Smooth muscle cell (in vitro differentiated cells): ENCODE measurements at regions not wholly inside any gene's neighbourhood (a gene's known extent, or its start where the extent isn't known, plus 50 kb on each side); places are given as distances from the start of the nearest gene placed in this dataset.

Experiments used
- DNase-seq: peaks from one replicate; lab custom pipeline; 2025; ENCODE audit not compliant: unreplicated experiment; lab: John Stamatoyannopoulos, UW
- H2AFZ ChIP-seq: fragments of 200-600 bp; sonication (generic); 2 replicates; pipeline ENCODE4 v1.6.0; 2016; ENCODE audit warnings: antibody characterized with exemption, low read depth, mild to moderate bottlenecking
- H3F3A ChIP-seq: fragments of 200-600 bp; sonication (generic); 2 replicates; pipeline ENCODE4 v1.6.0; 2017; ENCODE audit warnings: antibody characterized with exemption, low read depth
- H3K27ac ChIP-seq: fragments of 200-600 bp; sonication (generic); 2 replicates; pipeline ENCODE4 v1.5.1; 2016; ENCODE audit warnings: low read depth, mild to moderate bottlenecking
- H3K27me3 ChIP-seq: fragments of 200-600 bp; sonication (generic); 2 replicates; pipeline ENCODE4 v1.6.1; 2016; ENCODE audit warnings: low read depth, mild to moderate bottlenecking
- H3K36me3 ChIP-seq: fragments of 200-600 bp; sonication (generic); 2 replicates; pipeline ENCODE4 v1.5.1; 2016; ENCODE audit warnings: low read depth
- H3K4me1 ChIP-seq: fragments of 200-600 bp; sonication (generic); 2 replicates; pipeline ENCODE4 v1.5.1; 2016; ENCODE audit warnings: low read depth
- H3K4me2 ChIP-seq: fragments of 200-600 bp; sonication (generic); 2 replicates; pipeline ENCODE4 v1.6.0; 2016; ENCODE audit warnings: mild to moderate bottlenecking
- H3K4me3 ChIP-seq: fragments of 200-600 bp; sonication (generic); 2 replicates; pipeline ENCODE4 v1.5.1; 2016; ENCODE audit warnings: mild to moderate bottlenecking
- H3K79me2 ChIP-seq: fragments of 200-600 bp; sonication (generic); 2 replicates; pipeline ENCODE4 v1.6.0; 2016; ENCODE audit warnings: low read depth, mild to moderate bottlenecking
- H3K9ac ChIP-seq: fragments of 200-600 bp; sonication (generic); 2 replicates; pipeline ENCODE4 v1.6.0; 2016; ENCODE audit warnings: low read depth
- H3K9me3 ChIP-seq: fragments of 200-600 bp; sonication (generic); replicated peaks from 2 replicates; pipeline ENCODE4 v1.5.1; 2016; ENCODE audit warnings: low read depth
- H4K20me1 ChIP-seq: fragments of 200-600 bp; sonication (generic); 2 replicates; pipeline ENCODE4 v1.6.0; 2016; ENCODE audit warnings: low read depth
- CTCF ChIP-seq: fragments of 200-600 bp; sonication (generic); IDR thresholded peaks from 2 replicates; pipeline ENCODE4 v1.5.1; 2017; ENCODE audit warnings: borderline replicate concordance, mild to moderate bottlenecking, antibody characterized with exemption; ENCODE audit not compliant: insufficient read depth, poor library complexity, severe bottlenecking
- WGBS: methylation state at CpG from one replicate; pipeline ENCODE4 v1.1.7; 2016; ENCODE audit warnings: low lambda C conversion rate; 5-methylcytosine and 5-hydroxymethylcytosine counted together

- H3F3A ChIP-seq = no peaks in the 10 kb centered on the region
- H3K27me3 ChIP-seq = peaks cover 10% of the 10 kb centered on the region
- H3K36me3 ChIP-seq = no peaks in the 10 kb centered on the region
- H3K4me3 ChIP-seq = no peak overlapping the region
- WGBS = 6% methylated on average over 6 of the region's 6 CpGs
- no peaks in the 10 kb centered on the region for H3K9me3 ChIP-seq
- peak overlapping the region; percentile 83 for H3K4me2 ChIP-seq
- no peaks in the 10 kb centered on the region for H4K20me1 ChIP-seq
- H3K9ac ChIP-seq = no peak overlapping the region
- H3K27ac ChIP-seq = no peak overlapping the region
- peaks cover 7% of the 10 kb centered on the region for H3K4me1 ChIP-seq
- DNase-seq = peak; percentile 29
- H3K79me2 ChIP-seq = no peaks in the 10 kb centered on the region
- peak; percentile 84 for TF ChIP-seq CTCF
- peak overlapping the region; percentile 84 for H2AFZ ChIP-seq
Observed at GRCh38 chr7:131859147-131859821, 302.9 kb upstream of the PODXL start.

GRCh38 chr7:131858611-131859010 is 302.2 kb upstream of the PODXL start:
- Histone ChIP-seq H3K9ac (no peak overlapping the region), H3K4me3 (no peak overlapping the region), H3K36me3 (no peaks in the 10 kb centered on the region), H3K27ac (no peak overlapping the region), H4K20me1 (no peaks in the 10 kb centered on the region), H3K79me2 (no peaks in the 10 kb centered on the region), H3K4me1 (peaks cover 7% of the 10 kb centered on the region), H3K27me3 (peaks cover 7% of the 10 kb centered on the region), H2AFZ (no peak overlapping the region), H3K9me3 (no peaks in the 10 kb centered on the region), H3K4me2 (no peak overlapping the region), H3F3A (no peaks in the 10 kb centered on the region)
- no peak for DNase-seq
- TF ChIP-seq CTCF = no peak
- WGBS = 53% methylated on average over 2 of the region's 2 CpGs

GRCh38 chr7:131849472-131849871 is 293.0 kb upstream of the PODXL start:
- Histone ChIP-seq H2AFZ (no peak overlapping the region), H3K36me3 (no peaks in the 10 kb centered on the region), H3K4me3 (no peak overlapping the region), H3K4me1 (no peaks in the 10 kb centered on the region), H3K9me3 (no peaks in the 10 kb centered on the region), H4K20me1 (no peaks in the 10 kb centered on the region), H3K9ac (no peak overlapping the region), H3K79me2 (no peaks in the 10 kb centered on the region), H3K27ac (no peak overlapping the region), H3K4me2 (no peak overlapping the region), H3F3A (no peaks in the 10 kb centered on the region), H3K27me3 (no peaks in the 10 kb centered on the region)
- no peak for TF ChIP-seq CTCF
- WGBS = 92% methylated on average over 7 of the region's 7 CpGs
- DNase-seq = no peak

GRCh38 chr7:131848033-131848432 is 291.6 kb upstream of the PODXL start:
- Histone ChIP-seq H3K27me3 (no peaks in the 10 kb centered on the region), H3K4me2 (no peak overlapping the region), H3K4me1 (no peaks in the 10 kb centered on the region), H3K27ac (no peak overlapping the region), H3F3A (no peaks in the 10 kb centered on the region), H3K79me2 (no peaks in the 10 kb centered on the region), H3K4me3 (no peak overlapping the region), H3K9me3 (no peaks in the 10 kb centered on the region), H3K9ac (no peak overlapping the region), H4K20me1 (no peaks in the 10 kb centered on the region), H2AFZ (no peak overlapping the region), H3K36me3 (no peaks in the 10 kb centered on the region)
- 67% methylated on average over 7 of the region's 7 CpGs for WGBS
- no peak for DNase-seq
- no peak for TF ChIP-seq CTCF
